ENCODE measurements at regions not wholly inside any gene's neighbourhood (a gene's known extent, or its start where the extent isn't known, plus 50 kb on each side); places are given as distances from the start of the nearest gene placed in this dataset.
"Not testable (repeated sequence)": the region's sequence is repeated elsewhere in the genome, so short reads cannot be mapped to it uniquely, and the experiment has no call there.

GRCh38 chr1:168421399-168422004, 122.3 kb downstream of the XCL2 start:
- no peak for DNase-seq (ENCODE audit: low spot score)

- DNase-seq (ENCODE audit: low spot score): no peak
Measured at GRCh38 chr1:168420177-168420576, 123.6 kb downstream of the XCL2 start.

GRCh38 chr1:168419736-168420135, 124.1 kb downstream of the XCL2 start:
- no peak for DNase-seq (ENCODE audit: low spot score)

- DNase-seq (ENCODE audit: low spot score): no peak
Measured at GRCh38 chr1:168416220-168416619, 127.6 kb downstream of the XCL2 start.

GRCh38 chr1:168414914-168415313, 128.9 kb downstream of the XCL2 start:
- no peak for DNase-seq (ENCODE audit: low spot score)

GRCh38 chr1:168410464-168410863, 129.8 kb downstream of the TBX19 start:
- no peak for DNase-seq (ENCODE audit: low spot score)

GRCh38 chr1:168408884-168409283, 128.2 kb downstream of the TBX19 start:
- no peak for DNase-seq (ENCODE audit: low spot score)

GRCh38 chr1:168408539-168408865, 127.8 kb downstream of the TBX19 start:
- DNase-seq (ENCODE audit: low spot score): no peak

- no peak for DNase-seq (ENCODE audit: low spot score)
Measured at GRCh38 chr1:168407832-168408538, 127.3 kb downstream of the TBX19 start.

GRCh38 chr1:168405906-168406549, 125.4 kb downstream of the TBX19 start:
- DNase-seq (ENCODE audit: low spot score): no peak

GRCh38 chr1:168403140-168403539, 122.5 kb downstream of the TBX19 start:
- DNase-seq (ENCODE audit: low spot score): no peak

GRCh38 chr1:168402466-168402865, 121.8 kb downstream of the TBX19 start:
- not testable (repeated sequence) for DNase-seq (ENCODE audit: low spot score)

- DNase-seq (ENCODE audit: low spot score): no peak
Measured at GRCh38 chr1:168401341-168401740, 120.7 kb downstream of the TBX19 start.

GRCh38 chr1:168400139-168400538, 119.5 kb downstream of the TBX19 start:
- DNase-seq (ENCODE audit: low spot score): no peak

GRCh38 chr1:168397806-168398205, 117.1 kb downstream of the TBX19 start:
- no peak for DNase-seq (ENCODE audit: low spot score)

GRCh38 chr1:168396940-168397684, 116.4 kb downstream of the TBX19 start:
- no peak for DNase-seq (ENCODE audit: low spot score)

- DNase-seq (ENCODE audit: low spot score): no peak
Measured at GRCh38 chr1:168396508-168396907, 115.8 kb downstream of the TBX19 start.

- no peak for DNase-seq (ENCODE audit: low spot score)
Measured at GRCh38 chr1:168394858-168395257, 114.2 kb downstream of the TBX19 start.

GRCh38 chr1:168392958-168393549, 112.4 kb downstream of the TBX19 start:
- no peak for DNase-seq (ENCODE audit: low spot score)

GRCh38 chr1:168391851-168392681, 111.4 kb downstream of the TBX19 start:
- DNase-seq (ENCODE audit: low spot score): no peak

- DNase-seq (ENCODE audit: low spot score): no peak
Measured at GRCh38 chr1:168390271-168390670, 109.6 kb downstream of the TBX19 start.
